ENCODE measurements at regions not wholly inside any gene's neighbourhood (a gene's known extent, or its start where the extent isn't known, plus 50 kb on each side); places are given as distances from the start of the nearest gene placed in this dataset.

GRCh38 chr1:37171691-37172090, 137.4 kb upstream of the GRIK3 start:
- Histone ChIP-seq H3K27ac (no peak overlapping the region), H3K4me3 (no peak overlapping the region), H3K4me1 (no peaks in the 10 kb centered on the region), H3K36me3 (no peaks in the 10 kb centered on the region), H3K9me3 (peaks cover 0 to 5% (median 0%) of the 10 kb centered on the region in 4 donors), H3K27me3 (peaks cover 0 to 27% (median 9%) of the 10 kb centered on the region in 3 donors)
- WGBS, 5 donors = 63 to 86% (median 77%) methylated on average over 3 to 8 of the region's 8 CpGs
- DNase-seq = no peak
- intact Hi-C loops (cut with DNase I; ENCODE audit: low total_unique reads) = no loop called here
- no peak for TF ChIP-seq POLR2AphosphoS5 (IDR thresholded peaks at IDR 0.05)
- TF ChIP-seq CTCF (IDR thresholded peaks at IDR 0.05) = no peak
- TF ChIP-seq POLR2A (IDR thresholded peaks at IDR 0.05) = no peak
- no peak for TF ChIP-seq EP300 (IDR thresholded peaks at IDR 0.05)

DNA sequence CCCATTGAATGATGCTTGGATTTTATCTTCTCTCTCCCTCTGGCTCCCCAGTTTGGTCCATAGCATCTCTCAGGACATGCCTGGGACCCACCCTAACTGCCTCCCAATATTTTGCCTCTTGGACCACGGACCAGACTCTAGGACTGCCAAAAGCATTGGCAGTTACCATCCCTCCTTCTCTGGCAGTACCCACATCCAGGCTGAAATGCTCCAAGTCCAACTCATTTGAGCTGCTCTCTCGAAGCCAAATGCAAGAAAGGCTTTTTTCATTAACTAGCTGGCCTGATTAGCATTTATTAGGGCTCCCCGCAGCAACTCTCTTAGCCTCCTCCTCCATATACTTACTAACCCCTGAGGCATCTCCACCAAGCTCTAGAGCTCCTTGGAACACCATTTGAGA, 140.0 kb upstream of the GRIK3 start:
- no peak overlapping the region for H3K4me3 ChIP-seq
- no peak for DNase-seq
- H3K9me3 ChIP-seq = no peaks in the 10 kb centered on the region
- H3K4me1 ChIP-seq = no peaks in the 10 kb centered on the region
- TF ChIP-seq CTCF (IDR thresholded peaks at IDR 0.05) = no peak
- TF ChIP-seq EP300 (IDR thresholded peaks at IDR 0.05) = no peak
- no peak for TF ChIP-seq POLR2AphosphoS5 (IDR thresholded peaks at IDR 0.05)
- no peak for TF ChIP-seq POLR2A (IDR thresholded peaks at IDR 0.05)
- intact Hi-C loops (cut with DNase I; ENCODE audit: low total_unique reads) = no loop called here
- H3K27ac ChIP-seq = no peak overlapping the region
- WGBS, 5 donors = 56 to 72% (median 61%) methylated on average over 3 of the region's 3 CpGs
- no peaks in the 10 kb centered on the region for H3K36me3 ChIP-seq
- peaks cover 0 to 40% (median 9%) of the 10 kb centered on the region in 3 donors for H3K27me3 ChIP-seq

GRCh38 chr1:37174876-37175275, 140.6 kb upstream of the GRIK3 start:
- no peak overlapping the region for H3K27ac ChIP-seq
- peaks cover 0 to 40% (median 9%) of the 10 kb centered on the region in 3 donors for H3K27me3 ChIP-seq
- no peaks in the 10 kb centered on the region for H3K4me1 ChIP-seq
- no peak for DNase-seq
- no peak overlapping the region for H3K4me3 ChIP-seq
- no peaks in the 10 kb centered on the region for H3K36me3 ChIP-seq
- intact Hi-C loops (cut with DNase I; ENCODE audit: low total_unique reads) = no loop called here
- H3K9me3 ChIP-seq = no peaks in the 10 kb centered on the region
- 7 to 36% (median 18%) methylated on average over 2 of the region's 2 CpGs for WGBS, 5 donors
- TF ChIP-seq CTCF (IDR thresholded peaks at IDR 0.05) (no peak), EP300 (IDR thresholded peaks at IDR 0.05) (no peak), POLR2A (IDR thresholded peaks at IDR 0.05) (no peak), POLR2AphosphoS5 (IDR thresholded peaks at IDR 0.05) (no peak)

GRCh38 chr1:37175666-37176215, 141.4 kb upstream of the GRIK3 start:
- Histone ChIP-seq H3K4me1 (no peaks in the 10 kb centered on the region), H3K36me3 (no peaks in the 10 kb centered on the region), H3K27ac (no peak overlapping the region), H3K4me3 (no peak overlapping the region), H3K27me3 (peaks cover 0 to 39% (median 9%) of the 10 kb centered on the region in 3 donors), H3K9me3 (no peaks in the 10 kb centered on the region)
- no peak for DNase-seq
- intact Hi-C loops (cut with DNase I; ENCODE audit: low total_unique reads) = no loop called here
- no peak for TF ChIP-seq EP300 (IDR thresholded peaks at IDR 0.05)
- no peak for TF ChIP-seq POLR2A (IDR thresholded peaks at IDR 0.05)
- no peak for TF ChIP-seq CTCF (IDR thresholded peaks at IDR 0.05)
- no peak for TF ChIP-seq POLR2AphosphoS5 (IDR thresholded peaks at IDR 0.05)
